MM.1S (cell line): ENCODE measurements at regions not wholly inside any gene's neighbourhood (a gene's known extent, or its start where the extent isn't known, plus 50 kb on each side); places are given as distances from the start of the nearest gene placed in this dataset.

Source experiments
- DNase-seq: peaks from one replicate; pipeline ENCODE4 v3.0.0-alpha.2; 2015
- H2AFZ ChIP-seq: fragments of 300-600 bp; sonication (generic); 2 replicates; pipeline ENCODE4 v1.6.0; 2016; ENCODE audit warnings: antibody characterized with exemption, low read length
- H3F3A ChIP-seq: fragments of 300-600 bp; sonication (generic); 2 replicates; pipeline ENCODE4 v1.6.1; 2016; ENCODE audit warnings: mild to moderate bottlenecking, antibody characterized with exemption, low read length, moderate library complexity, mixed read lengths; ENCODE audit not compliant: insufficient read depth
- H3K27ac ChIP-seq: fragments of 300-600 bp; sonication (generic); 2 replicates; pipeline ENCODE4 v1.5.1; 2016; ENCODE audit warnings: mild to moderate bottlenecking, low read length
- H3K27me3 ChIP-seq: fragments of 300-600 bp; sonication (generic); replicated peaks from 2 replicates; pipeline ENCODE4 v1.6.0; 2016; ENCODE audit warnings: low read length; ENCODE audit not compliant: insufficient read depth
- H3K36me3 ChIP-seq: fragments of 300-600 bp; sonication (generic); replicated peaks from 2 replicates; pipeline ENCODE4 v1.6.1; 2016; ENCODE audit warnings: mild to moderate bottlenecking, low read length, mixed read lengths; ENCODE audit not compliant: insufficient read depth
- H3K4me1 ChIP-seq: fragments of 300-600 bp; sonication (generic); 2 replicates; pipeline ENCODE4 v1.6.1; 2016; ENCODE audit warnings: low read length, mixed read lengths
- H3K4me2 ChIP-seq: fragments of 300-600 bp; sonication (generic); 2 replicates; pipeline ENCODE4 v1.6.0; 2016; ENCODE audit warnings: low read depth, low read length
- H3K4me3 ChIP-seq: fragments of 300-600 bp; sonication (generic); 2 replicates; pipeline ENCODE4 v1.5.1; 2016; ENCODE audit warnings: low read length, mixed read lengths
- H3K79me2 ChIP-seq: fragments of 300-600 bp; sonication (generic); 2 replicates; pipeline ENCODE4 v1.6.1; 2016; ENCODE audit warnings: mixed run types, low read length, mixed read lengths
- H3K9ac ChIP-seq: fragments of 300-600 bp; sonication (generic); 2 replicates; pipeline ENCODE4 v1.6.1; 2016; ENCODE audit warnings: low read length, mixed read lengths
- H3K9me2 ChIP-seq: fragments of 300-600 bp; sonication (generic); replicated peaks from 2 replicates; pipeline ENCODE4 v1.6.1; 2016; ENCODE audit warnings: mild to moderate bottlenecking, low read length, mixed read lengths; ENCODE audit not compliant: insufficient read depth
- H3K9me3 ChIP-seq: fragments of 300-600 bp; sonication (generic); replicated peaks from 2 replicates; pipeline ENCODE4 v1.6.1; 2016; ENCODE audit warnings: mild to moderate bottlenecking, low read length, mixed read lengths; ENCODE audit not compliant: insufficient read depth
- H4K20me1 ChIP-seq: fragments of 300-600 bp; sonication (generic); 2 replicates; pipeline ENCODE4 v1.6.1; 2016; ENCODE audit warnings: mild to moderate bottlenecking, low read length, moderate library complexity, mixed read lengths; ENCODE audit not compliant: insufficient read depth
- EZH2 ChIP-seq: fragments of 300-600 bp; sonication (generic); optimal IDR thresholded peaks from 2 replicates; pipeline ENCODE3; 2017; ENCODE audit warnings: low read depth, mild to moderate bottlenecking, antibody characterized with exemption, low read length, mixed read lengths
- EZH2phosphoT487 ChIP-seq: fragments of 300-600 bp; sonication (generic); IDR thresholded peaks from 2 replicates; pipeline ENCODE4 v1.6.1; 2018; ENCODE audit warnings: antibody characterized with exemption, low read length
- TF ChIP-seq, protein P1 (sequence below): fragments of 300-600 bp; sonication (generic); IDR thresholded peaks from 2 replicates; pipeline ENCODE4 v1.5.1; 2016; ENCODE audit warnings: antibody characterized with exemption, low read length, mixed read lengths

GRCh38 chr3:69460034-69460433 lies 74.1 kb upstream of the FRMD4B start:
- Histone ChIP-seq H3K27me3 (no peaks in the 10 kb centered on the region), H3K9me3 (no peaks in the 10 kb centered on the region), H3K9me2 (no peaks in the 10 kb centered on the region), H3K27ac (no peak overlapping the region), H3K9ac (no peak overlapping the region), H3K79me2 (no peaks in the 10 kb centered on the region), H3K4me2 (no peak overlapping the region), H4K20me1 (no peaks in the 10 kb centered on the region), H2AFZ (no peak overlapping the region), H3K36me3 (no peaks in the 10 kb centered on the region), H3K4me3 (no peak overlapping the region), H3F3A (no peaks in the 10 kb centered on the region), H3K4me1 (no peaks in the 10 kb centered on the region)
- DNase-seq, result no peak
- no peak for TF ChIP-seq EZH2phosphoT487

- Histone ChIP-seq H4K20me1 (no peaks in the 10 kb centered on the region), H3K27me3 (no peaks in the 10 kb centered on the region), H3F3A (no peaks in the 10 kb centered on the region), H3K79me2 (no peaks in the 10 kb centered on the region), H3K9me3 (no peaks in the 10 kb centered on the region), H2AFZ (no peak overlapping the region), H3K9ac (no peak overlapping the region), H3K4me3 (no peak overlapping the region), H3K36me3 (no peaks in the 10 kb centered on the region), H3K27ac (no peak overlapping the region), H3K4me2 (no peak overlapping the region), H3K4me1 (no peaks in the 10 kb centered on the region), H3K9me2 (no peaks in the 10 kb centered on the region)
- DNase-seq, result no peak
- TF ChIP-seq EZH2phosphoT487, result no peak
- TF ChIP-seq EZH2, result no peak
- TF ChIP-seq, protein P1, sequence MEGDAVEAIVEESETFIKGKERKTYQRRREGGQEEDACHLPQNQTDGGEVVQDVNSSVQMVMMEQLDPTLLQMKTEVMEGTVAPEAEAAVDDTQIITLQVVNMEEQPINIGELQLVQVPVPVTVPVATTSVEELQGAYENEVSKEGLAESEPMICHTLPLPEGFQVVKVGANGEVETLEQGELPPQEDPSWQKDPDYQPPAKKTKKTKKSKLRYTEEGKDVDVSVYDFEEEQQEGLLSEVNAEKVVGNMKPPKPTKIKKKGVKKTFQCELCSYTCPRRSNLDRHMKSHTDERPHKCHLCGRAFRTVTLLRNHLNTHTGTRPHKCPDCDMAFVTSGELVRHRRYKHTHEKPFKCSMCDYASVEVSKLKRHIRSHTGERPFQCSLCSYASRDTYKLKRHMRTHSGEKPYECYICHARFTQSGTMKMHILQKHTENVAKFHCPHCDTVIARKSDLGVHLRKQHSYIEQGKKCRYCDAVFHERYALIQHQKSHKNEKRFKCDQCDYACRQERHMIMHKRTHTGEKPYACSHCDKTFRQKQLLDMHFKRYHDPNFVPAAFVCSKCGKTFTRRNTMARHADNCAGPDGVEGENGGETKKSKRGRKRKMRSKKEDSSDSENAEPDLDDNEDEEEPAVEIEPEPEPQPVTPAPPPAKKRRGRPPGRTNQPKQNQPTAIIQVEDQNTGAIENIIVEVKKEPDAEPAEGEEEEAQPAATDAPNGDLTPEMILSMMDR, result no peak
Observed at GRCh38 chr3:69458803-69459365, 73.0 kb upstream of the FRMD4B start.

DNA sequence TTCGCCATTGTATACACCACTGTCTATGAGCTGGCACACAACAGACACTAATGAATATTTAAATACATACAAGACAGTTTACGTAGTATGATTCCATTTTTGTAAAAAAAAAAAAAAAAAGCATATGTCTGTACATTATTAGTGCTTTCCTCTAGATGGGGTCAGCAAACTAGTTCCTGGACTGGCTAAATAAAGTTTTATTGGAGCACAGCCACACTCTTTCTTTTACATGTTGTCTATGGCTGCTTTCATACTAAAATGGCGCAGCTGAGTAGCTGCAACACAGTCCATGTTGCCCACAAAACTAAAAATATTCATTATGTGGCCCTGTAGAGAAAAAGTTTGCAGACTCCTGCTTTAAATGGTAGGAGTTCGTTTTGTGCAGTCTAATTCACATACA lies 70.7 kb upstream of the FRMD4B start:
- Histone ChIP-seq H3K9me3 (no peaks in the 10 kb centered on the region), H3K9ac (no peak overlapping the region), H3F3A (no peaks in the 10 kb centered on the region), H2AFZ (no peak overlapping the region), H3K4me3 (no peak overlapping the region), H3K9me2 (no peaks in the 10 kb centered on the region), H3K4me1 (no peaks in the 10 kb centered on the region), H4K20me1 (no peaks in the 10 kb centered on the region), H3K36me3 (no peaks in the 10 kb centered on the region), H3K4me2 (no peak overlapping the region), H3K27ac (no peak overlapping the region), H3K79me2 (no peaks in the 10 kb centered on the region), H3K27me3 (no peaks in the 10 kb centered on the region)
- DNase-seq, result no peak
- no peak for TF ChIP-seq EZH2

GRCh38 chr3:69454204-69454787 lies 68.4 kb upstream of the FRMD4B start:
- DNase-seq, result no peak
- H3K4me3 ChIP-seq, result no peak overlapping the region
- H3K9ac ChIP-seq, result no peak overlapping the region
- no peaks in the 10 kb centered on the region for H3K9me2 ChIP-seq
- H3K36me3 ChIP-seq, result no peaks in the 10 kb centered on the region
- no peak overlapping the region for H3K4me2 ChIP-seq
- no peak for TF ChIP-seq EZH2
- no peak for TF ChIP-seq EZH2phosphoT487
- TF ChIP-seq, protein P1, result no peak
- H2AFZ ChIP-seq, result no peak overlapping the region
- no peaks in the 10 kb centered on the region for H4K20me1 ChIP-seq
- no peaks in the 10 kb centered on the region for H3K9me3 ChIP-seq
- no peaks in the 10 kb centered on the region for H3K79me2 ChIP-seq
- H3K4me1 ChIP-seq, result no peaks in the 10 kb centered on the region
- no peaks in the 10 kb centered on the region for H3F3A ChIP-seq
- H3K27ac ChIP-seq, result no peak overlapping the region
- no peaks in the 10 kb centered on the region for H3K27me3 ChIP-seq
